ENCODE measurements at regions not wholly inside any gene's neighbourhood (a gene's known extent, or its start where the extent isn't known, plus 50 kb on each side); places are given as distances from the start of the nearest gene placed in this dataset.

- H3K9me3 Mint-ChIP-seq (ENCODE audit: unreplicated experiment), result peaks cover 4% of the 10 kb centered on the region
- FAIRE-seq, result no peak
Measured at GRCh38 chr16:77002644-77003043, 188.3 kb upstream of the MON1B start.

GRCh38 chr16:77009453-77009852 is 181.5 kb upstream of the MON1B start:
- FAIRE-seq, result no peak
- H3K4me3 ChIP-seq (ENCODE audit: insufficient read depth, low read depth, low read length), result no peak overlapping the region

More at GRCh38 chr16:77002644-77003043, 188.3 kb upstream of the MON1B start:
- no peaks in the 10 kb centered on the region for H3K79me2 ChIP-seq (ENCODE audit: insufficient read depth, low read length)
- no peaks in the 10 kb centered on the region for H3K36me3 ChIP-seq (ENCODE audit: insufficient read depth, low read length)
- H4K20me1 ChIP-seq (ENCODE audit: insufficient read depth, low read length), result no peaks in the 10 kb centered on the region
- no peak overlapping the region for H2AFZ ChIP-seq (ENCODE audit: low read depth, low read length)
- no peaks in the 10 kb centered on the region for H3K4me1 ChIP-seq (ENCODE audit: insufficient read depth, low read length)
- no peaks in the 10 kb centered on the region for H3K27me3 ChIP-seq (ENCODE audit: insufficient read depth, low read length)
- no peak overlapping the region for H3K27ac ChIP-seq (ENCODE audit: low read depth, low read length)
- Mint-ChIP-seq H3K4me3 (ENCODE audit: unreplicated experiment) (no peak overlapping the region), H3K27me3 (ENCODE audit: low read depth, unreplicated experiment) (no peaks in the 10 kb centered on the region), H3K27ac (ENCODE audit: unreplicated experiment) (no peak overlapping the region), H3K4me1 (ENCODE audit: low read depth, unreplicated experiment) (no peaks in the 10 kb centered on the region), H3K36me3 (ENCODE audit: low read depth, unreplicated experiment) (no peaks in the 10 kb centered on the region)
- TF ChIP-seq CTCF (IDR thresholded peaks at IDR 0.05; ENCODE audit: insufficient read depth, low read depth, low read length), result no peak
- no peak for TF ChIP-seq EZH2 (IDR thresholded peaks at IDR 0.05; ENCODE audit: insufficient read depth, low read length)
- no peak overlapping the region for H3K4me2 ChIP-seq (ENCODE audit: low read length)
- H3K9me3 ChIP-seq (ENCODE audit: insufficient read depth, low read depth, low read length), result peaks cover 3% of the 10 kb centered on the region
- DNase-seq (ENCODE audit: low read depth), result no peak
- no peak overlapping the region for H3K9ac ChIP-seq (ENCODE audit: low read length)
- no peak overlapping the region for H3K4me3 ChIP-seq (ENCODE audit: insufficient read depth, low read depth, low read length)

More at GRCh38 chr16:77009453-77009852, 181.5 kb upstream of the MON1B start:
- Histone ChIP-seq H3K9ac (ENCODE audit: low read length) (no peak overlapping the region), H3K9me3 (ENCODE audit: insufficient read depth, low read depth, low read length) (no peaks in the 10 kb centered on the region), H3K4me1 (ENCODE audit: insufficient read depth, low read length) (no peaks in the 10 kb centered on the region), H3K27me3 (ENCODE audit: insufficient read depth, low read length) (no peaks in the 10 kb centered on the region), H3K4me2 (ENCODE audit: low read length) (no peak overlapping the region), H3K79me2 (ENCODE audit: insufficient read depth, low read length) (no peaks in the 10 kb centered on the region), H2AFZ (ENCODE audit: low read depth, low read length) (no peak overlapping the region), H3K36me3 (ENCODE audit: insufficient read depth, low read length) (no peaks in the 10 kb centered on the region), H4K20me1 (ENCODE audit: insufficient read depth, low read length) (no peaks in the 10 kb centered on the region), H3K27ac (ENCODE audit: low read depth, low read length) (no peak overlapping the region)
- H3K9me3 Mint-ChIP-seq (ENCODE audit: unreplicated experiment), result no peaks in the 10 kb centered on the region
- TF ChIP-seq CTCF (IDR thresholded peaks at IDR 0.05; ENCODE audit: insufficient read depth, low read depth, low read length) (no peak), EZH2 (IDR thresholded peaks at IDR 0.05; ENCODE audit: insufficient read depth, low read length) (no peak)
- no peak overlapping the region for H3K27ac Mint-ChIP-seq (ENCODE audit: unreplicated experiment)
- H3K27me3 Mint-ChIP-seq (ENCODE audit: low read depth, unreplicated experiment), result no peaks in the 10 kb centered on the region
- H3K4me3 Mint-ChIP-seq (ENCODE audit: unreplicated experiment), result no peak overlapping the region
- H3K36me3 Mint-ChIP-seq (ENCODE audit: low read depth, unreplicated experiment), result no peaks in the 10 kb centered on the region
- no peak for DNase-seq (ENCODE audit: low read depth)
- no peaks in the 10 kb centered on the region for H3K4me1 Mint-ChIP-seq (ENCODE audit: low read depth, unreplicated experiment)

Measured in astrocyte (in vitro differentiated cells and primary cell).